Stimulated activated CD8-positive, alpha-beta memory T cell treated with anti-CD3 and anti-CD28 coated beads, Interleukin-4, amount 100 ng/mL, for 48 hours (primary cell): ENCODE measurements at regions not wholly inside any gene's neighbourhood (a gene's known extent, or its start where the extent isn't known, plus 50 kb on each side); places are given as distances from the start of the nearest gene placed in this dataset.
"Not testable (repeated sequence)": the region's sequence is repeated elsewhere in the genome, so short reads cannot be mapped to it uniquely, and the experiment has no call there.

Experiments used
- DNase-seq: peaks from one replicate; pipeline ENCODE4 v3.0.0-alpha.2; 2020

GRCh38 chr2:182598626-182599025 is 117.4 kb upstream of the DNAJC10 start:
- no peak for DNase-seq

GRCh38 chr2:182605166-182605565 is 110.9 kb upstream of the DNAJC10 start:
- DNase-seq, result no peak

GRCh38 chr2:182606728-182607681 is 109.1 kb upstream of the DNAJC10 start:
- DNase-seq, result no peak

- no peak for DNase-seq
Observed at GRCh38 chr2:182608181-182608845, 107.7 kb upstream of the DNAJC10 start.

- DNase-seq, result not testable (repeated sequence)
Observed at GRCh38 chr2:182609005-182609404, 107.1 kb upstream of the DNAJC10 start.

- DNase-seq, result no peak
Observed at GRCh38 chr2:182610231-182610630, 105.8 kb upstream of the DNAJC10 start.

GRCh38 chr2:182611009-182611408 is 105.0 kb upstream of the DNAJC10 start:
- DNase-seq, result no peak

GRCh38 chr2:182615036-182615435 is 101.0 kb upstream of the DNAJC10 start:
- DNase-seq, result no peak

GRCh38 chr2:182616471-182617393 is 99.3 kb upstream of the DNAJC10 start:
- DNase-seq, result no peak

- DNase-seq, result no peak
Observed at GRCh38 chr2:182618672-182619079, 97.4 kb upstream of the DNAJC10 start.

GRCh38 chr2:182619276-182619675 is 96.8 kb upstream of the DNAJC10 start:
- DNase-seq, result no peak

GRCh38 chr2:182621191-182621590 is 94.9 kb upstream of the DNAJC10 start:
- no peak for DNase-seq

- DNase-seq, result no peak
Observed at GRCh38 chr2:182621810-182622209, 94.2 kb upstream of the DNAJC10 start.

GRCh38 chr2:182622231-182622630 is 93.8 kb upstream of the DNAJC10 start:
- DNase-seq, result no peak

- DNase-seq, result no peak
Observed at GRCh38 chr2:182625814-182626213, 90.2 kb upstream of the DNAJC10 start.

GRCh38 chr2:182628916-182629315 is 87.1 kb upstream of the DNAJC10 start:
- no peak for DNase-seq

- DNase-seq, result no peak
Observed at GRCh38 chr2:182630207-182630606, 85.8 kb upstream of the DNAJC10 start.

- DNase-seq, result no peak
Observed at GRCh38 chr2:182631299-182631698, 84.8 kb upstream of the DNAJC10 start.

- DNase-seq, result no peak
Observed at GRCh38 chr2:182634386-182634785, 81.7 kb upstream of the DNAJC10 start.

GRCh38 chr2:182636699-182637098 is 79.4 kb upstream of the DNAJC10 start:
- no peak for DNase-seq

GRCh38 chr2:182638667-182639066 is 77.4 kb upstream of the DNAJC10 start:
- DNase-seq, result no peak

- no peak for DNase-seq
Observed at GRCh38 chr2:182639971-182640370, 76.1 kb upstream of the DNAJC10 start.

- peak; percentile 44 for DNase-seq
Observed at GRCh38 chr2:182642328-182642727, 73.7 kb upstream of the DNAJC10 start.
